HCT116 (cell line): ENCODE measurements at regions not wholly inside any gene's neighbourhood (a gene's known extent, or its start where the extent isn't known, plus 50 kb on each side); places are given as distances from the start of the nearest gene placed in this dataset.

Experiments
- ATAC-seq: fragments of 200-7000 bp; cut with Tn5 transposase; 2 replicates; pipeline ENCODE4 v1.9.1; 2020; ENCODE audit warnings: mild to moderate bottlenecking, moderate library complexity
- BruUV-seq: library from RNA; stranded (reverse); fragments of 400-500 nt; replicated peaks from 2 replicates; lab custom pipeline; 2021; lab: Mats Ljungman, UMichigan
- CTCF ChIA-PET: fragments of 300-600 bp; sonication (Branson Sonifier 250); formaldehyde crosslinking; loops from one replicate; lab custom pipeline; 2021; ENCODE audit warnings: antibody characterized with exemption; lab: Charles Lee
- POLR2A ChIA-PET: fragments of 300-600, 350-600 bp; sonication (Branson Sonifier 250); formaldehyde crosslinking; loops from one replicate; lab custom pipeline; 2021; ENCODE audit warnings: antibody characterized with exemption; lab: Charles Lee
- RAD21 ChIA-PET, 2 experiments: fragments of 300-600 bp; sonication (Branson Sonifier 250); formaldehyde crosslinking; loops; one replicate each; lab custom pipeline; 2023; ENCODE audit warnings: low total read pairs in 2 of 2; ENCODE audit not compliant: uncharacterized antibody in 2 of 2, unreplicated experiment in 2 of 2, low non-redundant PET in 1 of 2; lab: Charles Lee
- DNase-seq: peaks from one replicate; pipeline ENCODE4 v3.0.0-alpha.2; 2010; ENCODE audit warnings: low read depth, low spot score
- H2AFZ ChIP-seq: fragments of 200-600 bp; shearing (Covaris generic), sonication (generic); 2 replicates; pipeline ENCODE4 v1.6.1; 2017; ENCODE audit warnings: low read depth, mixed run types, mixed read lengths, antibody characterized with exemption, low read length; ENCODE audit not compliant: poor library complexity, severe bottlenecking
- H3K27ac ChIP-seq: 2 replicates; pipeline ENCODE4 v1.5.1; 2012; ENCODE audit warnings: low read depth, low read length
- H3K27me3 ChIP-seq: fragments of 200-600 bp; sonication (generic); 2 replicates; pipeline ENCODE4 v1.6.1; 2016; ENCODE audit warnings: mixed run types, low read length, mixed read lengths; ENCODE audit not compliant: insufficient read depth
- H3K36me3 ChIP-seq, 2 experiments: fragments of 200-500 bp in 1 of 2; fragments of 200-600 bp in 1 of 2; sonication (Bioruptor generic) in 1 of 2; sonication (generic) in 1 of 2; 2 replicates each; pipeline versions ENCODE4 v1.5.1 to v1.6.1; 2014 to 2016; ENCODE audit warnings: low read length in 2 of 2, inconsistent platforms in 1 of 2, mixed read lengths in 1 of 2, mixed run types in 1 of 2; ENCODE audit not compliant: insufficient read depth in 2 of 2, control insufficient read depth in 1 of 2
- H3K4me1 ChIP-seq, 2 experiments: fragments of 200-600 bp in 1 of 2; sonication (generic) in 1 of 2; 2 replicates each; pipeline versions ENCODE4 v1.5.1 to v1.6.1; 2012 to 2017; ENCODE audit warnings: low read length in 2 of 2, inconsistent platforms in 1 of 2, mild to moderate bottlenecking in 1 of 2, mixed read lengths in 1 of 2, mixed run types in 1 of 2, moderate library complexity in 1 of 2; ENCODE audit not compliant: insufficient read depth in 2 of 2, control insufficient read depth in 1 of 2
- H3K4me2 ChIP-seq: fragments of 200-600 bp; sonication (generic); 2 replicates; pipeline ENCODE4 v1.6.1; 2017; ENCODE audit warnings: mixed run types, low read length, mixed read lengths
- H3K4me3 ChIP-seq, 2 experiments: fragments of 200-600 bp in 1 of 2; sonication (generic) in 1 of 2; replicated peaks in 1 of 2; 2 replicates each; pipeline ENCODE4 v1.5.1; 2011 to 2016; ENCODE audit warnings: low read length in 2 of 2, control low read depth in 1 of 2, low read depth in 1 of 2, mild to moderate bottlenecking in 1 of 2, mixed read lengths in 1 of 2, mixed run types in 1 of 2
- H3K79me2 ChIP-seq: fragments of 200-600 bp; sonication (generic); 2 replicates; pipeline ENCODE4 v1.6.1; 2017; ENCODE audit warnings: mild to moderate bottlenecking, mixed run types, low read length, moderate library complexity, mixed read lengths; ENCODE audit not compliant: insufficient read depth
- H3K9ac ChIP-seq: fragments of 200-600 bp; sonication (generic); 2 replicates; pipeline ENCODE4 v1.6.1; 2016; ENCODE audit warnings: low read length, mixed read lengths
- H3K9me2 ChIP-seq: fragments of 200-600 bp; sonication (generic), shearing (Covaris generic); 2 replicates; pipeline ENCODE4 v1.6.1; 2017; ENCODE audit warnings: mixed run types, mild to moderate bottlenecking, moderate library complexity; ENCODE audit not compliant: insufficient read depth
- H3K9me3 ChIP-seq, 2 experiments: fragments of 200-500 bp in 1 of 2; fragments of 200-600 bp in 1 of 2; sonication (Bioruptor generic) in 1 of 2; sonication (generic) in 1 of 2; 2 replicates each; pipeline ENCODE4 v1.6.1; 2014 to 2017; ENCODE audit warnings: low read length in 2 of 2, mixed read lengths in 2 of 2, inconsistent platforms in 1 of 2, low read depth in 1 of 2, mild to moderate bottlenecking in 1 of 2, mixed run types in 1 of 2, moderate library complexity in 1 of 2; ENCODE audit not compliant: control insufficient read depth in 1 of 2, insufficient read depth in 1 of 2
- H4K20me1 ChIP-seq: fragments of 200-600 bp; sonication (generic), shearing (Covaris generic); 2 replicates; pipeline ENCODE4 v1.6.1; 2017; ENCODE audit warnings: mixed run types, mild to moderate bottlenecking, moderate library complexity; ENCODE audit not compliant: insufficient read depth
- ATF3 ChIP-seq: IDR thresholded peaks from 2 replicates; pipeline ENCODE4 v1.6.1; 2012
- CEBPB ChIP-seq: IDR thresholded peaks from 2 replicates; pipeline ENCODE4 v1.6.1; 2012; ENCODE audit warnings: low read depth
- CTCF ChIP-seq, 3 experiments: fragments of 200-600 bp in 1 of 3; sonication (generic) in 1 of 3; IDR thresholded peaks in 2 of 3; conservative IDR thresholded peaks in 1 of 3; 2 replicates each; pipeline ENCODE4 v1.5.1; 2012 to 2017; ENCODE audit warnings: low read depth in 2 of 3, low read length in 2 of 3, antibody characterized with exemption in 1 of 3, borderline replicate concordance in 1 of 3, control low read depth in 1 of 3, mild to moderate bottlenecking in 1 of 3, mixed read lengths in 1 of 3, mixed run types in 1 of 3, moderate library complexity in 1 of 3; ENCODE audit not compliant: insufficient read depth in 1 of 3
- EGR1 ChIP-seq: IDR thresholded peaks from 2 replicates; pipeline ENCODE4 v1.6.1; 2012; ENCODE audit warnings: low read depth
- ELF1 ChIP-seq: IDR thresholded peaks from 2 replicates; pipeline ENCODE4 v1.6.1; 2012; ENCODE audit warnings: low read depth, borderline replicate concordance
- EZH2 ChIP-seq: fragments of 200-600 bp; sonication (generic); IDR thresholded peaks from 2 replicates; pipeline ENCODE4 v1.6.1; 2017; ENCODE audit warnings: antibody characterized with exemption, mixed run types
- FOSL1 ChIP-seq: IDR thresholded peaks from 2 replicates; pipeline ENCODE4 v1.6.1; 2012; ENCODE audit warnings: low read depth
- JUND ChIP-seq: IDR thresholded peaks from 2 replicates; pipeline ENCODE4 v1.6.1; 2012
- POLR2A ChIP-seq: IDR thresholded peaks from 2 replicates; pipeline ENCODE4 v1.7.0; 2011; ENCODE audit warnings: borderline replicate concordance; ENCODE audit not compliant: insufficient read depth, insufficient read length; ENCODE audit errors: extremely low read depth
- RAD21 ChIP-seq: IDR thresholded peaks from 2 replicates; pipeline ENCODE4 v1.6.1; 2012; ENCODE audit warnings: low read depth, mild to moderate bottlenecking
- SIN3A ChIP-seq: IDR thresholded peaks from 2 replicates; pipeline ENCODE4 v1.6.1; 2012; ENCODE audit warnings: low read depth
- SP1 ChIP-seq: IDR thresholded peaks from 2 replicates; pipeline ENCODE4 v1.6.1; 2012; ENCODE audit warnings: low read depth
- SRF ChIP-seq: IDR thresholded peaks from 2 replicates; pipeline ENCODE4 v1.6.1; 2012; ENCODE audit warnings: low read depth
- YY1 ChIP-seq: IDR thresholded peaks from 2 replicates; pipeline ENCODE4 v1.6.1; 2011; ENCODE audit warnings: low read length, low read depth, moderate library complexity, mild to moderate bottlenecking; ENCODE audit not compliant: insufficient replicate concordance; ENCODE audit errors: extremely low read depth
- ZBTB33 ChIP-seq: IDR thresholded peaks from 2 replicates; pipeline ENCODE4 v1.6.1; 2011; ENCODE audit warnings: mild to moderate bottlenecking, low read length, moderate library complexity; ENCODE audit not compliant: insufficient replicate concordance; ENCODE audit errors: extremely low read depth
- ZNF274 ChIP-seq: fragments of 200-500 bp; sonication (Bioruptor generic); IDR thresholded peaks from 2 replicates; pipeline ENCODE4 v1.6.1; 2014; ENCODE audit warnings: mild to moderate bottlenecking, low read depth, low read length, inconsistent platforms
- intact Hi-C: fragments of 100-400 bp; cut with micrococcal nuclease; formaldehyde crosslinking; loops from 2 replicates; pipeline ENCODE4 v1.10.0; 2022
- TF ChIP-seq, protein P1 (sequence below): IDR thresholded peaks from 2 replicates; pipeline ENCODE4 v1.6.1; 2012

DNA sequence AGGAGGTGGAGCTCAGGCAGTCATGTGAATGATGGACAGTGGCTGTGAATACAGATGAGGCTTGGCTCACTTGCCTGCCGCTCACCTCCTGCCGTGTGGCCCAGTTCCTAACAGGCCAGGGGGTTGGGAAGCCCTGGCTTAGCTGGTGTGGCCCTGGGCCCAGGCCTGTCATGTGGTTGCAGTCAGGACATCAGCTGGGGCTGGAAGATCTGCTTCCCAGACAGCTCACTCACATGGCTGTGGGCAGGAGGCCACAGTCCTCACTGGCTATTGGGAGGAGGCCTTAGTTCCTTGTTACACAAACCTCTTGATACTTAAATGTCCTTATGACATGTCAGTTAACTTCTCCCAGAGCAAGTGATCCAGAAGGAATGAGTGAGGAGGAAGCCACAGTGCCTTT is 138.8 kb upstream of the CSF3R start (continued):
- TF ChIP-seq ZNF274 (no peak), FOSL1 (no peak), ATF3 (no peak)

- Histone ChIP-seq H3K79me2 (no peaks in the 10 kb centered on the region), H3K27me3 (peaks cover 11% of the 10 kb centered on the region; the same call in 1 of the 2 replicates), H3K4me1 (no peaks in the 10 kb centered on the region), H3K36me3 (no peaks in the 10 kb centered on the region), H3K9me3 (no peaks in the 10 kb centered on the region), H3K27ac (no peak overlapping the region), H3K9me2 (no peaks in the 10 kb centered on the region)
- ATAC-seq (no peak), DNase-seq (no peak)
- no TSS peak for BruUV-seq
- RAD21 ChIA-PET: no interaction called here
- TF ChIP-seq ATF3: no peak
- TF ChIP-seq POLR2A: no peak
- TF ChIP-seq, protein P1, sequence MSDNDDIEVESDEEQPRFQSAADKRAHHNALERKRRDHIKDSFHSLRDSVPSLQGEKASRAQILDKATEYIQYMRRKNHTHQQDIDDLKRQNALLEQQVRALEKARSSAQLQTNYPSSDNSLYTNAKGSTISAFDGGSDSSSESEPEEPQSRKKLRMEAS: no peak
- TF ChIP-seq CEBPB: no peak
- no peak for TF ChIP-seq YY1
- no peak for TF ChIP-seq ELF1
- TF ChIP-seq SP1: no peak
- no peak for TF ChIP-seq EGR1
- no peak for TF ChIP-seq SIN3A
- no peak for TF ChIP-seq RAD21
- TF ChIP-seq ZBTB33: no peak
- TF ChIP-seq SRF: no peak
- no peak for TF ChIP-seq CTCF (IDR thresholded peaks at IDR 0.05 in 2 of 3, conservative IDR thresholded peaks at IDR 0.05 in 1 of 3; ENCODE audit: borderline replicate concordance in 1 of 3, insufficient read depth in 1 of 3, low read depth in 2 of 3, low read length in 2 of 3)
- no peak for TF ChIP-seq JUND
- TF ChIP-seq EZH2: no peak
- TF ChIP-seq, all 23 proteins: peak for 0
- Histone ChIP-seq H4K20me1 (no peaks in the 10 kb centered on the region), H3K9ac (no peak overlapping the region), H3K4me2 (no peak overlapping the region), H2AFZ (no peak overlapping the region), H3K4me3 (no peak overlapping the region)
- ChIA-PET CTCF (no interaction called here), POLR2A (no interaction called here)
- intact Hi-C loops: no loop called here
Observed at GRCh38 chr1:36620142-36620541, 137.4 kb upstream of the CSF3R start.
